Neural cell (in vitro differentiated cells): ENCODE measurements at regions not wholly inside any gene's neighbourhood (a gene's known extent, or its start where the extent isn't known, plus 50 kb on each side); places are given as distances from the start of the nearest gene placed in this dataset.

ENCODE experiments used
- H2AFZ ChIP-seq: fragments of 200-600, 300-800 bp; sonication (generic), shearing (Covaris generic); 2 replicates; pipeline ENCODE4 v1.6.0; 2014; ENCODE audit warnings: low read depth, mild to moderate bottlenecking, antibody characterized with exemption, low read length, moderate library complexity
- H3F3A ChIP-seq: fragments of 200-600 bp; shearing (Covaris generic); 2 replicates; pipeline ENCODE4 v1.6.1; 2016; ENCODE audit warnings: mild to moderate bottlenecking, moderate library complexity, mixed read lengths, antibody characterized with exemption, low read length; ENCODE audit not compliant: insufficient read depth, poor library complexity, severe bottlenecking
- H3K27ac ChIP-seq: fragments of 200-600, 300-800 bp; sonication (generic), shearing (Covaris generic); 2 replicates; pipeline ENCODE4 v1.5.1; 2014; ENCODE audit warnings: mild to moderate bottlenecking, low read length, moderate library complexity
- H3K27me3 ChIP-seq: fragments of 300-800, 200-600 bp; sonication (generic), shearing (Covaris generic); 2 replicates; pipeline ENCODE4 v1.6.0; 2014; ENCODE audit warnings: mild to moderate bottlenecking, low read depth, low read length, moderate library complexity; ENCODE audit not compliant: insufficient read depth
- H3K36me3 ChIP-seq: fragments of 300-800, 200-600 bp; sonication (generic), shearing (Covaris generic); 2 replicates; pipeline ENCODE4 v1.5.1; 2014; ENCODE audit warnings: mild to moderate bottlenecking, antibody characterized with exemption, low read length, moderate library complexity; ENCODE audit not compliant: insufficient read depth
- H3K4me2 ChIP-seq: fragments of 300-800, 200-600 bp; sonication (generic), shearing (Covaris generic); 2 replicates; pipeline ENCODE4 v1.6.0; 2014; ENCODE audit warnings: mild to moderate bottlenecking, low read length
- H3K4me3 ChIP-seq: fragments of 300-800, 200-600 bp; sonication (generic), shearing (Covaris generic); 2 replicates; pipeline ENCODE4 v1.5.1; 2014; ENCODE audit warnings: mild to moderate bottlenecking, low read length, moderate library complexity
- H3K79me2 ChIP-seq: fragments of 200-600 bp; shearing (Covaris generic); replicated peaks from 2 replicates; pipeline ENCODE4 v1.6.0; 2014; ENCODE audit warnings: mild to moderate bottlenecking, low read length, moderate library complexity; ENCODE audit not compliant: insufficient read depth
- H3K9ac ChIP-seq: fragments of 300-800, 200-600 bp; sonication (generic), shearing (Covaris generic); 2 replicates; pipeline ENCODE4 v1.6.1; 2016; ENCODE audit warnings: mild to moderate bottlenecking, low read length, mixed read lengths
- H3K9me2 ChIP-seq: fragments of 200-600 bp; shearing (Covaris generic); 2 replicates; pipeline ENCODE4 v1.6.1; 2016; ENCODE audit warnings: mild to moderate bottlenecking, low read length, mixed read lengths; ENCODE audit not compliant: insufficient read depth
- H3K9me3 ChIP-seq: fragments of 200-600, 300-800 bp; sonication (generic), shearing (Covaris generic); 2 replicates; pipeline ENCODE4 v1.6.1; 2016; ENCODE audit warnings: mild to moderate bottlenecking, mixed run types, low read length, moderate library complexity, mixed read lengths
- H4K20me1 ChIP-seq: fragments of 200-600 bp; shearing (Covaris generic); 2 replicates; pipeline ENCODE4 v1.6.1; 2016; ENCODE audit warnings: mild to moderate bottlenecking, mixed run types; ENCODE audit not compliant: insufficient read depth
- CTCF ChIP-seq: fragments of 450-650 bp; IDR thresholded peaks from 2 replicates; pipeline ENCODE4 v1.5.1; 2014; ENCODE audit warnings: antibody characterized with exemption, mild to moderate bottlenecking, moderate library complexity; ENCODE audit not compliant: poor library complexity, severe bottlenecking
- EP300 ChIP-seq: fragments of 450-650 bp; conservative IDR thresholded peaks from 2 replicates; pipeline ENCODE4 v1.6.1; 2014; ENCODE audit warnings: antibody characterized with exemption, mild to moderate bottlenecking, moderate library complexity; ENCODE audit not compliant: poor library complexity, severe bottlenecking
- EZH2 ChIP-seq: fragments of 200-600, 300-800 bp; shearing (Covaris generic), sonication (generic); IDR thresholded peaks from 2 replicates; pipeline ENCODE4 v1.6.1; 2014; ENCODE audit warnings: antibody characterized with exemption, low read length, borderline replicate concordance, mild to moderate bottlenecking; ENCODE audit not compliant: insufficient read depth, poor library complexity, severe bottlenecking
- MXI1 ChIP-seq: fragments of 450-650 bp; conservative IDR thresholded peaks from 2 replicates; pipeline ENCODE4 v1.6.1; 2014; ENCODE audit warnings: antibody characterized with exemption, mild to moderate bottlenecking; ENCODE audit not compliant: poor library complexity, severe bottlenecking
- POLR2AphosphoS5 ChIP-seq: IDR thresholded peaks from 2 replicates; pipeline ENCODE4 v1.6.1; 2012
- REST ChIP-seq: IDR thresholded peaks from 2 replicates; pipeline ENCODE4 v1.6.1; 2012; ENCODE audit warnings: borderline replicate concordance
- SMC3 ChIP-seq: fragments of 450-650 bp; conservative IDR thresholded peaks from 2 replicates; pipeline ENCODE4 v1.6.1; 2014; ENCODE audit warnings: antibody characterized with exemption, mild to moderate bottlenecking, moderate library complexity; ENCODE audit not compliant: poor library complexity
- TAF1 ChIP-seq: IDR thresholded peaks from 2 replicates; pipeline ENCODE4 v1.6.1; 2012; ENCODE audit warnings: low read depth

GRCh38 chr16:51801635-51802034, 650.6 kb upstream of the SALL1 start (continued):
- TF ChIP-seq SMC3, result no peak
- TF ChIP-seq MXI1, result no peak

GRCh38 chr16:51797669-51798259, 646.7 kb upstream of the SALL1 start:
- Histone ChIP-seq H3K27ac (no peak overlapping the region), H2AFZ (no peak overlapping the region)
- TF ChIP-seq TAF1 (no peak), EP300 (no peak), REST (no peak), EZH2 (no peak), POLR2AphosphoS5 (no peak), SMC3 (no peak), CTCF (no peak)

GRCh38 chr16:51779240-51779639, 628.2 kb upstream of the SALL1 start:
- no peak overlapping the region for H3K4me3 ChIP-seq
- H3K27ac ChIP-seq, result no peak overlapping the region
- H3K36me3 ChIP-seq, result no peaks in the 10 kb centered on the region
- no peaks in the 10 kb centered on the region for H4K20me1 ChIP-seq
- no peak overlapping the region for H2AFZ ChIP-seq
- TF ChIP-seq EP300, result no peak
- no peak for TF ChIP-seq SMC3
- TF ChIP-seq CTCF, result no peak
- TF ChIP-seq EZH2, result no peak
- TF ChIP-seq MXI1, result no peak
- no peak for TF ChIP-seq REST
- TF ChIP-seq TAF1, result no peak
- no peaks in the 10 kb centered on the region for H3K79me2 ChIP-seq
- no peak overlapping the region for H3K4me2 ChIP-seq
- H3K9me3 ChIP-seq, result no peaks in the 10 kb centered on the region
- H3K27me3 ChIP-seq, result no peaks in the 10 kb centered on the region
- no peak overlapping the region for H3K9ac ChIP-seq
- no peaks in the 10 kb centered on the region for H3K9me2 ChIP-seq
- H3F3A ChIP-seq, result no peaks in the 10 kb centered on the region

More at GRCh38 chr16:51797669-51798259, 646.7 kb upstream of the SALL1 start:
- no peak overlapping the region for H3K4me3 ChIP-seq
- no peaks in the 10 kb centered on the region for H3K79me2 ChIP-seq
- no peaks in the 10 kb centered on the region for H3K27me3 ChIP-seq
- no peak overlapping the region for H3K4me2 ChIP-seq
- H3K9me2 ChIP-seq, result no peaks in the 10 kb centered on the region
- no peaks in the 10 kb centered on the region for H3K9me3 ChIP-seq
- H3F3A ChIP-seq, result no peaks in the 10 kb centered on the region
- no peaks in the 10 kb centered on the region for H4K20me1 ChIP-seq
- H3K9ac ChIP-seq, result no peak overlapping the region
- H3K36me3 ChIP-seq, result no peaks in the 10 kb centered on the region
